Gastroesophageal sphincter (tissue), 3 donors: ENCODE measurements at regions not wholly inside any gene's neighbourhood (a gene's known extent, or its start where the extent isn't known, plus 50 kb on each side); places are given as distances from the start of the nearest gene placed in this dataset.

Source experiments
- EP300 ChIP-seq: sonication (generic); formaldehyde crosslinking; IDR thresholded peaks from one replicate; pipeline ENCODE4 v1.6.1; 2017; ENCODE audit warnings: antibody characterized with exemption, mild to moderate bottlenecking
- POLR2A ChIP-seq, 2 donors: fragments of 450-650 bp; IDR thresholded peaks; one replicate each; pipeline ENCODE4 v1.6.1; 2017; ENCODE audit warnings: antibody characterized with exemption in 2 of 2, mild to moderate bottlenecking in 2 of 2, moderate library complexity in 1 of 2
- POLR2AphosphoS5 ChIP-seq: sonication (generic); formaldehyde crosslinking; IDR thresholded peaks from one replicate; pipeline ENCODE4 v1.6.1; 2017; ENCODE audit warnings: antibody characterized with exemption
- TF ChIP-seq, protein P1 (sequence below), 4 experiments: fragments of 200-600 bp in 2 of 4; fragments of 450-650 bp in 2 of 4; sonication (generic) in 1 of 4; IDR thresholded peaks; one replicate each; pipeline ENCODE4 v1.5.1; 2017 to 2019; ENCODE audit warnings: antibody characterized with exemption in 4 of 4, mild to moderate bottlenecking in 2 of 4, moderate library complexity in 2 of 4

DNA sequence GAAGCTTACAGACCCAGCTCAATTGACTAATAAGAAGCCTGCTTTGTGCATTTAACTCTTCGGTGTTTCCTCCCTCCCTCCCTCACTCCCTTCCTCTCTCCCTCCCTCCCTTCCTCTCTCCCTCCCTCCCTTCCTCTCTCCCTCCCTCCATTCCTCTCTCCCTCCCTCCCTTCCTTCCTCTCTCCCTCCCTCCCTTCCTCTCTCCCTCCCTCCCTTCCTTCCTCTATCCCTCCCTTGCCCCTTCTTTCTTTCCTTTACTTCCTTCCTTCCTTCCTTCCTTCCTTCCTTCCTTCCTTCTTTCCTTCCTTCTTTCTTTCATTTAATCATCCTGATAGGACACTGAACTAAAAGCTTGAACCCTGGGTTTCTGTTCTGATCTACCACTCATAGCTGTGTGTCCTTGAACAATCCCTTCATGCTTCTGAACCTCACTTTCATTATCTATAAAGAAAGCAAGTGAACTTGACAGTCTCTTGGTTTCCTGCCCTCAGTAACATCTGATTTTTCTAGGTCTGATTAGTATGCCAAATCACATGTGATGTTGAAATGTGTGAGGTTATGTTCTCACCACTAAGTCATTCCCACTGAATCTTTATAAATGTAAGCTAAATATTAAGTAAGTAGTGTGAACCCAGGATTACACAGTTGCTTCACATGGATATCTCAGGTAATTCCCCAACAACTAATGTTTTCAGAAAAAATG, 132.3 kb upstream of the BMP2 start:
- TF ChIP-seq, protein P1, sequence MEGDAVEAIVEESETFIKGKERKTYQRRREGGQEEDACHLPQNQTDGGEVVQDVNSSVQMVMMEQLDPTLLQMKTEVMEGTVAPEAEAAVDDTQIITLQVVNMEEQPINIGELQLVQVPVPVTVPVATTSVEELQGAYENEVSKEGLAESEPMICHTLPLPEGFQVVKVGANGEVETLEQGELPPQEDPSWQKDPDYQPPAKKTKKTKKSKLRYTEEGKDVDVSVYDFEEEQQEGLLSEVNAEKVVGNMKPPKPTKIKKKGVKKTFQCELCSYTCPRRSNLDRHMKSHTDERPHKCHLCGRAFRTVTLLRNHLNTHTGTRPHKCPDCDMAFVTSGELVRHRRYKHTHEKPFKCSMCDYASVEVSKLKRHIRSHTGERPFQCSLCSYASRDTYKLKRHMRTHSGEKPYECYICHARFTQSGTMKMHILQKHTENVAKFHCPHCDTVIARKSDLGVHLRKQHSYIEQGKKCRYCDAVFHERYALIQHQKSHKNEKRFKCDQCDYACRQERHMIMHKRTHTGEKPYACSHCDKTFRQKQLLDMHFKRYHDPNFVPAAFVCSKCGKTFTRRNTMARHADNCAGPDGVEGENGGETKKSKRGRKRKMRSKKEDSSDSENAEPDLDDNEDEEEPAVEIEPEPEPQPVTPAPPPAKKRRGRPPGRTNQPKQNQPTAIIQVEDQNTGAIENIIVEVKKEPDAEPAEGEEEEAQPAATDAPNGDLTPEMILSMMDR (IDR thresholded peaks at IDR 0.05): no peak
- no peak for TF ChIP-seq POLR2AphosphoS5
- TF ChIP-seq POLR2A (IDR thresholded peaks at IDR 0.05): no peak
- no peak for TF ChIP-seq EP300
